Activated naive CD8-positive, alpha-beta T cell treated with anti-CD3 and anti-CD28 coated beads, Interleukin-2, amount 50 U/mL, for 24 hours (primary cell): ENCODE measurements at regions not wholly inside any gene's neighbourhood (a gene's known extent, or its start where the extent isn't known, plus 50 kb on each side); places are given as distances from the start of the nearest gene placed in this dataset.

ENCODE experiments used
- ATAC-seq: fragments of 150-1000 bp; cut with Tn5 transposase; one replicate; pipeline ENCODE4 v1.10.0; 2021
- DNase-seq: peaks from one replicate; pipeline ENCODE4 v3.0.0; 2021
- H3K27ac Mint-ChIP-seq: one replicate; pipeline ENCODE4 v1.8.0; 2021; ENCODE audit warnings: mild to moderate bottlenecking, mixed read lengths
- H3K27me3 Mint-ChIP-seq: one replicate; pipeline ENCODE4 v1.8.0; 2021; ENCODE audit warnings: mixed read lengths
- H3K36me3 Mint-ChIP-seq: one replicate; pipeline ENCODE4 v1.8.0; 2021; ENCODE audit warnings: low read depth, mixed read lengths
- H3K4me1 Mint-ChIP-seq: one replicate; pipeline ENCODE4 v1.8.0; 2021; ENCODE audit warnings: mixed read lengths
- H3K4me3 Mint-ChIP-seq: one replicate; pipeline ENCODE4 v1.8.0; 2021; ENCODE audit warnings: mild to moderate bottlenecking, moderate library complexity, mixed read lengths
- H3K9me3 Mint-ChIP-seq: one replicate; pipeline ENCODE4 v1.8.0; 2021; ENCODE audit warnings: mixed read lengths

DNA sequence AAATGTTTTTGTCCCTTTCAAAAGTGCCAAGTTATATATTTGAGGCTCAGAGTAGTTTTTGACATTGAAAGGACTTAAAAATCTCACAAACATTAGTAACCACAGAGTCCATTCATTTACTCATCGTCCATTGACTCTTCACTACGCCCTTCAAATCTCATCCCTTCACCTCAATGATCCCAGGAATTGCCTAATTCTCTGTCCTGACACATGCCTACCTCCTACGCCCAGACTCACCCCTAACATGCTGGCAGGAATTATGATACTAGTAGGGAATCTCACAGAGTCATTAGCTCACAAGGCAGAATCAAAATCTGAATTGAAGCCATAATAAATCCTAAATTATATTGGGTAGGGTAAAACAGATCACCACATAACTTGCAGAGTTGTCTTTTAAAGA is 410.1 kb downstream of the RAP2B start:
- H3K4me1 Mint-ChIP-seq = peaks cover 3% of the 10 kb centered on the region
- H3K36me3 Mint-ChIP-seq = no peaks in the 10 kb centered on the region
- no peaks in the 10 kb centered on the region for H3K9me3 Mint-ChIP-seq
- H3K4me3 Mint-ChIP-seq = no peak overlapping the region
- DNase-seq (no peak), ATAC-seq (no peak)
- H3K27me3 Mint-ChIP-seq = no peaks in the 10 kb centered on the region
- H3K27ac Mint-ChIP-seq = no peak overlapping the region

DNA sequence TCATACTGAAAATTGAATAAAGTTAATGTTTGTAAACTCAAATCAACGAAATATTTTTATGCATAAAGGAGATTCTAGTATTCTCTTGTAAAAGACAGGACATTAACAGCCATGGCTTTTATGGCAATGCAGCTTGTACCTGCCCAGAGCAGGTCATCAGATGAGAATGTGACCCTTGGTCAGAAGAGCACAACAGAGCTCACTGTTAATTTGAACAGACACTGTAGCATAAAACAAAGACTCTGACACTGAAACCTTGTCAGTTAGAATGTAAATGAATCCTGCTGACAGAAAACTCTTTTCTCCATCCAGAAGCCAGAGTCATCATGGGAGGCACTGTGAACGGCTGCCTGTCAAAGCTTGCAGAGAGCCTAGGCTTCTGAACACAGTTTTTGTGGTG is 410.6 kb downstream of the RAP2B start:
- H3K9me3 Mint-ChIP-seq = no peaks in the 10 kb centered on the region
- H3K27ac Mint-ChIP-seq = no peak overlapping the region
- H3K4me1 Mint-ChIP-seq = peaks cover 3% of the 10 kb centered on the region
- no peaks in the 10 kb centered on the region for H3K36me3 Mint-ChIP-seq
- no peak overlapping the region for H3K4me3 Mint-ChIP-seq
- DNase-seq (no peak), ATAC-seq (no peak)
- no peaks in the 10 kb centered on the region for H3K27me3 Mint-ChIP-seq

DNA sequence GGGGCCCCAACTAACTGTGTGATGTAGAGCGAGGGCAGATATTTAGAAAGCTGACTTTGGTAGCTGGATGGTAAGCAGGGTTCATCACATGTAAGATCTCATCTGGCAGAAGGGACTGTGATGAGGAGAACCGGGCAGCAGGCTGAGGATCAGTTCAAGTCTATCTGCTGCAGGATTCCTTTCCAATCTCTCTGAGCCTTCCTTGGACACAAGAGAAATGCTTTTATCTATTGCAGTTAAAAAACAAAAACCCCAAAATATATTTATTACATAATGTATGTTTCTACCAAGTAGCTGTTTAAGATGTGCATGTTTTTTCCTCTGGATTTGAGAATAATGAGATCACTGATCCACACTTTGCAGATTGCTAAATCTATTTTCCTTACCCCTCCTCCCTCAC is 411.5 kb downstream of the RAP2B start:
- Mint-ChIP-seq H3K9me3 (no peaks in the 10 kb centered on the region), H3K27me3 (no peaks in the 10 kb centered on the region), H3K4me1 (peaks cover 3% of the 10 kb centered on the region), H3K27ac (no peak overlapping the region), H3K36me3 (no peaks in the 10 kb centered on the region), H3K4me3 (no peak overlapping the region)
- no peak for ATAC-seq
- DNase-seq = no peak

DNA sequence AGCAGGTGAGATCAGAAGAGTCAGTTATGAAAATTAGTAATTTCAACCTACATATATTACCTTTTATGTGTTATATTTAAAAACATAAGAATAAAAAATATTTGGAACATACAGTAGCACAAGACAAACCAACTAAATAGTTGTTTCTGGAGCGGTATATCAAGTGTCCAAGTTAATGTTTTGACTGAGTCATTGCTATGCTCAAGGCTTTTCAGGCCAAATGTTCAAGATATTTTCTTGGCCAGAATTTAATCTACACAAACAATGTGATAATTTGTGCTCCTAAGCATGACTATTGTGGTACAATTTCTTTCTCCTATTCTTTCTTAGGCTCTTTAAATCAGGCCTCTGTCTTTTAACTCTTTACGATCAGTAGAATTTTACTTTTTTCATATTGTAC is 412.4 kb downstream of the RAP2B start:
- Mint-ChIP-seq H3K27me3 (no peaks in the 10 kb centered on the region), H3K36me3 (no peaks in the 10 kb centered on the region), H3K27ac (no peak overlapping the region), H3K4me3 (no peak overlapping the region), H3K4me1 (peaks cover 3% of the 10 kb centered on the region), H3K9me3 (no peaks in the 10 kb centered on the region)
- ATAC-seq (no peak), DNase-seq (no peak)

DNA sequence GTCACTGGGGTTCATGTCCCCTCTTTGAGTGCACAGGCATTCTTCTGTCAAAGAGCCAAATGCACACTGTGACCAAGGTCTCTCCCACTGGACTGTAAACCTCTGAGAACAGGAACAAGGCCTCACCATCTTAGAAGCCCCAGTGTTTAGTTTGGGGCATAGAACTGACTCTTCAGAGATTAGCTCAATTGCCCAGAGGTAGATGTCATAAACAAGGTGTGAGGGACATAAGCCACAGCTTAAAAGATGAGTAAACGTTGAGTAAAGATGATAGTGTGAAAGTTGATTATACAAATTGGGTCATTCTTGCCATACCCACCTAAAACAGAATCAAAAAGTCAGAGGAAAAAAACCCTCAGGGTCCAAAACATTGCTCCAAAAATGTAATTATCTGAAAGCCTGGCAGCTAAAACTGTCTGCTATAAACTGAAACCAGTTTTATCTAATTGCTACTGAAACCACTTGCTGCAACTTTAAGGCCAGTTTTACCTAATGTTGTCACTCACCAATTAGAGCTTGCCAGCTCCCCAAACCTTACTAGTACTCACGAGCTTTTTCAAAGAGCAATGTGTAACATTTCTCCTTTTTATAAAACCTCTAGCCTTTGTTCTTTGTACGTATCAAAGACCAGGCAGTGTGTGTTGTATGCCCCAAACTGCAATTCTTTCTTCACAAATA is 415.2 kb downstream of the RAP2B start:
- Mint-ChIP-seq H3K4me3 (no peak overlapping the region), H3K9me3 (no peaks in the 10 kb centered on the region), H3K27me3 (no peaks in the 10 kb centered on the region), H3K36me3 (no peaks in the 10 kb centered on the region), H3K4me1 (peaks cover 3% of the 10 kb centered on the region), H3K27ac (no peak overlapping the region)
- ATAC-seq (peak; percentile 49), DNase-seq (no peak)

DNA sequence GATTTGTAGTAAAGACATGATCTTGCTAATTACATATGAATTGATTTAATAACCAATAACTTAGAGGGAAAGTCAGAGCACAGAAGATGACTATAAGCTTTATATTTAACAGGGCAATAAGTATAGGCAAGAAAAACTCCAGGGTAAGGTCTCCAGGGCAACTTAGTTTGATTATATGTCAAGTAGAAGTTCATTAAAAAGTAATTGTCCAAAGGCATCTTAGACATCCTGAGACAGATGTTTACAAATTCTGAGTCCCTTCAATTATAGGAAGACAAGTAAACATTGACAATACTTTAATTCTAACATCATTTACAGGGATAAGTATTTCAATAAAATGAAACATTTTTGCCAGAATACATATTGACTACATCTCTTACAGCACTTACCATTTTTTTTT is 416.0 kb downstream of the RAP2B start:
- Mint-ChIP-seq H3K4me1 (peaks cover 3% of the 10 kb centered on the region), H3K27ac (no peak overlapping the region)

DNA sequence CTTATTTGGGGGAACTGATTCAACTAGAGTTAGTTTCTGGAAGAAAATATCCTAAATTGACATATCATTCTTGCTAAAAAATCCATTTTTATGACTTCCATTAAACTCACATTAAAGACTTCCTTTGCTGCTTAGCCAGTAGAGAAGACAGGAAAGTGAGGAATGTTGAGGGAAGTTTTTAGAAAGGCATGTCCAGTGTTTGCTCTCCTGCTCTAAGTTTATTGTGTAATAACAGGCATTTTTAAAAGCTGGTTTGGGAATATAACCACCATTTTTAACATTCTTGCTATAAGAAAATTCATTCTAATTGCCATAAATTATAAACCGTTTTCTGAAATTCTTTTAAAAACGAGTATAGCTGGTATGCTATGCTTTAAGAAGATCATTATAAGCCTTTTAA is 428.0 kb downstream of the RAP2B start:
- H3K9me3 Mint-ChIP-seq = no peaks in the 10 kb centered on the region
- no peaks in the 10 kb centered on the region for H3K4me1 Mint-ChIP-seq
- no peak overlapping the region for H3K27ac Mint-ChIP-seq
- no peak for ATAC-seq
- no peaks in the 10 kb centered on the region for H3K36me3 Mint-ChIP-seq
- no peak overlapping the region for H3K4me3 Mint-ChIP-seq
- no peaks in the 10 kb centered on the region for H3K27me3 Mint-ChIP-seq
- DNase-seq = no peak

More for the DNA sequence above, 416.0 kb downstream of the RAP2B start:
- H3K36me3 Mint-ChIP-seq = no peaks in the 10 kb centered on the region
- no peak for DNase-seq
- no peaks in the 10 kb centered on the region for H3K9me3 Mint-ChIP-seq
- no peaks in the 10 kb centered on the region for H3K27me3 Mint-ChIP-seq
- no peak overlapping the region for H3K4me3 Mint-ChIP-seq
- no peak for ATAC-seq

GRCh38 chr3:153591561-153592245 is 429.7 kb downstream of the RAP2B start:
- Mint-ChIP-seq H3K27ac (no peak overlapping the region), H3K36me3 (no peaks in the 10 kb centered on the region), H3K9me3 (no peaks in the 10 kb centered on the region), H3K4me3 (no peak overlapping the region), H3K4me1 (no peaks in the 10 kb centered on the region), H3K27me3 (no peaks in the 10 kb centered on the region)
- no peak for ATAC-seq
- DNase-seq = no peak

GRCh38 chr3:153595186-153595815 is 433.3 kb downstream of the RAP2B start:
- Mint-ChIP-seq H3K27ac (no peak overlapping the region), H3K4me3 (no peak overlapping the region), H3K36me3 (no peaks in the 10 kb centered on the region), H3K4me1 (no peaks in the 10 kb centered on the region), H3K27me3 (no peaks in the 10 kb centered on the region), H3K9me3 (no peaks in the 10 kb centered on the region)
- ATAC-seq = peak; percentile 46
- no peak for DNase-seq

- H3K4me1 Mint-ChIP-seq = peaks cover 2% of the 10 kb centered on the region
- no peaks in the 10 kb centered on the region for H3K27me3 Mint-ChIP-seq
- H3K27ac Mint-ChIP-seq = peak overlapping the region; percentile 40
- no peaks in the 10 kb centered on the region for H3K36me3 Mint-ChIP-seq
- H3K9me3 Mint-ChIP-seq = no peaks in the 10 kb centered on the region
- no peak overlapping the region for H3K4me3 Mint-ChIP-seq
- ATAC-seq = no peak
- DNase-seq = no peak
Observed at GRCh38 chr3:153596401-153596800, 434.4 kb downstream of the RAP2B start.

DNA sequence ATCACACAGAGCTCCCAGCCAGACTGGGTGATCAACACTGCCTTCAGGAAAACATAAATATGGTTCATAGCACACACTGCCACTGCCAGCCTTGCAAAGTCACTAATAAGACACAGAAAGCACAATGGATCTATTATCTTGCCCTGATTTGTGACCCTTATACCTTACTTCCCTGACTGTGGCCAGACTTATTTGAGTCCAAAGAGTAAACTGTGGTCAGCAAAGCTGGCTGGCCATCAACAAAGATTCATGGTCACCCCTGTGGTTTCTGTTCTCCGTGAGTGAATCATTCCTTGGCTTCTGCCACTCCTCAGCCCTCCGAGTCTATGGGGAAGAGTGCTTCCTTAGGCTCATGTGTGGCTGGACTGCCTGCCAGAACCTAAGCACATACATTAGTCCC is 437.7 kb downstream of the RAP2B start:
- ATAC-seq = no peak
- Mint-ChIP-seq H3K36me3 (no peaks in the 10 kb centered on the region), H3K27ac (no peak overlapping the region), H3K27me3 (no peaks in the 10 kb centered on the region), H3K4me1 (peaks cover 6% of the 10 kb centered on the region), H3K9me3 (no peaks in the 10 kb centered on the region), H3K4me3 (no peak overlapping the region)
- DNase-seq = no peak

DNA sequence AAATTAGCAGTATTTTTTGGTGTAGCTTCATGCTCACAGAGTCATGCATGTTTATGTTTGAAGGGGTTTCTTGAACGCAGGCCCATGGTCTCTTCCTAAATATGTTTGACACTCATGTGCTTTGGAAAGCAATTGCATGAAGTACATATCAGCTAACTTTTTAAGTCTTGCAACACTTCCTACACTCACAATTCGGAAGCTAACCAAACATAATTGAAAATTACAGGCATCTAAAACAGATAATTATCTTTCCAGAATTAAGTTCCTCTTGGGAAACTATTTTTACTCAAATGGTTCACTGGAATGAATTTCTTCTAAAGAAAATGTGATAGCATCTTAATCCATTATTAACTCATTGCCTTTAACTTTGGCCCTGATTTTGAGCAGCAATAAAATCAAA is 438.9 kb downstream of the RAP2B start:
- Mint-ChIP-seq H3K36me3 (no peaks in the 10 kb centered on the region), H3K27ac (no peak overlapping the region), H3K4me1 (peaks cover 6% of the 10 kb centered on the region), H3K27me3 (no peaks in the 10 kb centered on the region), H3K4me3 (no peak overlapping the region), H3K9me3 (no peaks in the 10 kb centered on the region)
- no peak for DNase-seq
- no peak for ATAC-seq

DNA sequence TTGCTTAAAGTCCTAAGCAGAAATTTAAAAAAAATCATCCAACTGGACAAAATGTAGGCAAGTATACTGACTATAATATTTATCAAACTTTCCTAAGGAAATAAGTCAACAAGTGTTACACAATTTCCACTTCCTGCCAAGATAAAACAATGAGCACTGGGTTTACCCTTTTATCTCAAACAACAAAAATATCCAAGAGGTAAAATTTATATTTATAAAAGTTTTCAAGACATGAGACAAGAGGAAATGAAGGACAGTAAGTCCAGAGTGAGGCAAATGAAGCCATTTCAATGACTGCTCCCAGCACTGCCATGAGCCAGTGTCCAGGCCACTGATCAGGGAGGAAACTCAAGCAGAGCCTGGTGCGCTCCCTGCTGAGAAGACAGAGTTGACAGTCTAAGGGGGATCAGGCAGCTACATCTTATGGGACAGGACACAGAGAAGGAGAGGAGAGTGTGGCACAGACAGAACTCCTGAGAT is 439.4 kb downstream of the RAP2B start:
- H3K36me3 Mint-ChIP-seq = no peaks in the 10 kb centered on the region
- no peaks in the 10 kb centered on the region for H3K27me3 Mint-ChIP-seq
- no peaks in the 10 kb centered on the region for H3K9me3 Mint-ChIP-seq
- peaks cover 6% of the 10 kb centered on the region for H3K4me1 Mint-ChIP-seq
- H3K27ac Mint-ChIP-seq = no peak overlapping the region
- H3K4me3 Mint-ChIP-seq = no peak overlapping the region
- no peak for DNase-seq
- no peak for ATAC-seq

DNA sequence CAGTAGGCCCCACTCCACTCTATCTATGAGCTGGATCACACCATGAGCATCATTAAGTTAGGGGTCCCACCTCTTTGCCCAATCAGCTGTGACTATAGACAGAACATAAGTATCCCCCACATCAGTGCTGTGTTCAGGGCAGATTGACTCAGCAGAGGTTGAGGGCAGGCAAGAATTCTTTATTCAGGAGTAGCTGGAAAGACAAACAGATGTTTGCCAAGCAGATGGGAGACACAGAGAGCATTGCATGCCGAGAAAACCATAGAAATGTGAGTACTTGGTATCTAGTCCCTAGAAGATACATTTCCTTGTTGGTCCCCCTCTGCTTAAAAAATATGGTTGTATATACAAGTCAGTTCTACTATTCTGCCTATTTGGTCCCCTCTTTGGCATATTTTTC is 440.8 kb downstream of the RAP2B start:
- Mint-ChIP-seq H3K4me3 (no peak overlapping the region), H3K4me1 (peaks cover 6% of the 10 kb centered on the region), H3K27ac (no peak overlapping the region), H3K9me3 (no peaks in the 10 kb centered on the region), H3K36me3 (no peaks in the 10 kb centered on the region), H3K27me3 (no peaks in the 10 kb centered on the region)
- DNase-seq (no peak), ATAC-seq (no peak)

DNA sequence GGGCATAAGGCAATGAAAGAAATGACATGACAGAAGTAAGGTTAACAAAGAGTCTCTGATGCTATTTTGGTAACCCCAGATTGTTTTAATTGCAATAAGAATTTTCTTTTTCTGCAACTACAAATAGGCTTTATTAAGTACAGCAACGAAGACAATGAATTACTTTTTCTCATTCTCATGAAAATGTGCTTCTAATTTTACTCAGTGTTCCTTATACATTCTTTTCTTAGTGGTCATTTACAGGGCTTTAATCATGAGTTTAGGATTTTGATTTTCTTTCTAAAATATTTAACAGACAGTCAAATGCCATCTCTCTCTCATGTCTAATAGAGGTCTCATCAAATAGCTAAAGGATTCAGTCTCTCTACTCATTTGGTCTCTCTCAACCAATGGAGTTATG is 452.1 kb downstream of the RAP2B start:
- no peaks in the 10 kb centered on the region for H3K36me3 Mint-ChIP-seq
- no peaks in the 10 kb centered on the region for H3K4me1 Mint-ChIP-seq
- no peak overlapping the region for H3K4me3 Mint-ChIP-seq
- no peak overlapping the region for H3K27ac Mint-ChIP-seq
- no peaks in the 10 kb centered on the region for H3K9me3 Mint-ChIP-seq
- H3K27me3 Mint-ChIP-seq = no peaks in the 10 kb centered on the region
- ATAC-seq (no peak), DNase-seq (no peak)
